ENCODE measurements at regions not wholly inside any gene's neighbourhood (a gene's known extent, or its start where the extent isn't known, plus 50 kb on each side); places are given as distances from the start of the nearest gene placed in this dataset.

GRCh38 chr6:91303326-91303725, 716.5 kb upstream of the MAP3K7 start:
- ChIA-PET POLR2A (ENCODE audit: low non-redundant PET) (no interaction called here), CTCF (no interaction called here)
- no peaks in the 10 kb centered on the region for H3K36me3 ChIP-seq (ENCODE audit: insufficient read depth, low read length, poor library complexity, severe bottlenecking)
- TF ChIP-seq CTCF (conservative IDR thresholded peaks at IDR 0.05; ENCODE audit: low read depth, low read length) (no peak), EZH2 (IDR thresholded peaks at IDR 0.05; ENCODE audit: borderline replicate concordance, low read depth, low read length, poor library complexity, severe bottlenecking) (no peak)
- H3K4me1 ChIP-seq (ENCODE audit: insufficient read depth, low read length, poor library complexity, severe bottlenecking) = peaks cover 17% of the 10 kb centered on the region
- H3K27me3 ChIP-seq (replicated peaks; ENCODE audit: insufficient read depth, low read depth, low read length, poor library complexity) = no peaks in the 10 kb centered on the region
- no peak overlapping the region for H3K4me3 ChIP-seq (ENCODE audit: low read depth, low read length, poor library complexity, severe bottlenecking)
- no peaks in the 10 kb centered on the region for H3K9me3 ChIP-seq (ENCODE audit: low read depth, low read length, poor library complexity, severe bottlenecking)
- DNase-seq (ENCODE audit: low spot score) = no peak
- no peak overlapping the region for H3K27ac ChIP-seq (ENCODE audit: low read depth, low read length, poor library complexity, severe bottlenecking)
- intact Hi-C loops (cut with micrococcal nuclease; ENCODE audit: unreplicated experiment) = no loop called here
- BruUV-seq (replicated peaks) = no TSS peak

- no peak overlapping the region for H3K4me3 ChIP-seq (ENCODE audit: low read depth, low read length, poor library complexity, severe bottlenecking)
- CTCF ChIA-PET = no interaction called here
- peaks cover 5% of the 10 kb centered on the region for H3K9me3 ChIP-seq (ENCODE audit: low read depth, low read length, poor library complexity, severe bottlenecking)
- no peaks in the 10 kb centered on the region for H3K27me3 ChIP-seq (replicated peaks; ENCODE audit: insufficient read depth, low read depth, low read length, poor library complexity)
- H3K4me1 ChIP-seq (ENCODE audit: insufficient read depth, low read length, poor library complexity, severe bottlenecking) = peaks cover 17% of the 10 kb centered on the region
- intact Hi-C loops (cut with micrococcal nuclease; ENCODE audit: unreplicated experiment) = no loop called here
- H3K36me3 ChIP-seq (ENCODE audit: insufficient read depth, low read length, poor library complexity, severe bottlenecking) = no peaks in the 10 kb centered on the region
- POLR2A ChIA-PET (ENCODE audit: low non-redundant PET) = no interaction called here
- TF ChIP-seq EZH2 (IDR thresholded peaks at IDR 0.05; ENCODE audit: borderline replicate concordance, low read depth, low read length, poor library complexity, severe bottlenecking) = no peak
- TF ChIP-seq CTCF (conservative IDR thresholded peaks at IDR 0.05; ENCODE audit: low read depth, low read length) = no peak
- DNase-seq (ENCODE audit: low spot score) = peak; percentile 86
- no peak overlapping the region for H3K27ac ChIP-seq (ENCODE audit: low read depth, low read length, poor library complexity, severe bottlenecking)
- BruUV-seq (replicated peaks) = no TSS peak
Observed at GRCh38 chr6:91299544-91300491, 712.9 kb upstream of the MAP3K7 start.

GRCh38 chr6:91298543-91299145, 711.8 kb upstream of the MAP3K7 start:
- H3K27ac ChIP-seq (ENCODE audit: low read depth, low read length, poor library complexity, severe bottlenecking) = no peak overlapping the region
- TF ChIP-seq CTCF (conservative IDR thresholded peaks at IDR 0.05; ENCODE audit: low read depth, low read length) = no peak
- no peak for TF ChIP-seq EZH2 (IDR thresholded peaks at IDR 0.05; ENCODE audit: borderline replicate concordance, low read depth, low read length, poor library complexity, severe bottlenecking)
- no TSS peak for BruUV-seq (replicated peaks)
- peaks cover 17% of the 10 kb centered on the region for H3K4me1 ChIP-seq (ENCODE audit: insufficient read depth, low read length, poor library complexity, severe bottlenecking)
- H3K36me3 ChIP-seq (ENCODE audit: insufficient read depth, low read length, poor library complexity, severe bottlenecking) = no peaks in the 10 kb centered on the region
- no peak for DNase-seq (ENCODE audit: low spot score)
- no peak overlapping the region for H3K4me3 ChIP-seq (ENCODE audit: low read depth, low read length, poor library complexity, severe bottlenecking)
- ChIA-PET POLR2A (ENCODE audit: low non-redundant PET) (no interaction called here), CTCF (no interaction called here)
- H3K27me3 ChIP-seq (replicated peaks; ENCODE audit: insufficient read depth, low read depth, low read length, poor library complexity) = no peaks in the 10 kb centered on the region
- H3K9me3 ChIP-seq (ENCODE audit: low read depth, low read length, poor library complexity, severe bottlenecking) = peaks cover 5% of the 10 kb centered on the region
- intact Hi-C loops (cut with micrococcal nuclease; ENCODE audit: unreplicated experiment) = no loop called here

All from A673 (cell line).